HG03520 (cell line): ENCODE measurements at regions not wholly inside any gene's neighbourhood (a gene's known extent, or its start where the extent isn't known, plus 50 kb on each side); places are given as distances from the start of the nearest gene placed in this dataset.

Experiments used
- ATAC-seq: cut with Tn5 transposase; IDR thresholded peaks from one replicate; pipeline ENCODE4 v1.9.1; 2021; ENCODE audit warnings: mild to moderate bottlenecking, moderate library complexity; ENCODE audit not compliant: unreplicated experiment

DNA sequence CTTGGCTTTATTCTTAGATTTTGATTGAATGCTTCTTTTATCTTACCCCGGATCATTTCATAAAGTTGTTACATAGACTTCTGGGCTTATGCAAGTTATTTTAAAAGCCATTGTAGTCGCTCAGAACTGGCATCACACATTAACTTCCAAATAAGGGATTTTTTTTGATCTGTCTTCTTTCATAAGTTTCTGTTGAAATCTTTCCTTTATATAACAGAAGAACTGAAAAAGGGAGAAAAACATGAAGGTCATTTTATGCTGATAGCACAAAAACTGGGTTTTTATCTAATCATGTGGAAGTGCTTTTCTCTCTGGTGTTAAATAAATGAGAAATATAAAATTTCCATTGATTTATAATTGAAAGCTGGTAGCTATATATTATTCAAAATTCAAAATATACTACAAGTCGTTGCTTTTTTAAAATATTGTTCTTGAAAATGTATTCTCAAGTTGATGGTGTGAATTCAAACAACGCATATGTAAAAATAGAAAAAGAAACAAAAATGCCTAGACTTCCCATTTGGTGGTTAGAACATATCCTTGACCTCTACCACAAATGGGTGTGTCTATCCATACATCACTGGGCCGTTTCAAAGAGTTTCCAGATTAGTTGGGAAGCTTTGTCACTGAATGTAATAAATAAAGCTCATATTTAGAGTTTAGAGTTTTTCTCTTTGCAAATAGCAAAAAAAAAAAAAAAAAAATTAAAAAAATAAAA is 258.3 kb upstream of the ZPLD1 start:
- no peak for ATAC-seq

DNA sequence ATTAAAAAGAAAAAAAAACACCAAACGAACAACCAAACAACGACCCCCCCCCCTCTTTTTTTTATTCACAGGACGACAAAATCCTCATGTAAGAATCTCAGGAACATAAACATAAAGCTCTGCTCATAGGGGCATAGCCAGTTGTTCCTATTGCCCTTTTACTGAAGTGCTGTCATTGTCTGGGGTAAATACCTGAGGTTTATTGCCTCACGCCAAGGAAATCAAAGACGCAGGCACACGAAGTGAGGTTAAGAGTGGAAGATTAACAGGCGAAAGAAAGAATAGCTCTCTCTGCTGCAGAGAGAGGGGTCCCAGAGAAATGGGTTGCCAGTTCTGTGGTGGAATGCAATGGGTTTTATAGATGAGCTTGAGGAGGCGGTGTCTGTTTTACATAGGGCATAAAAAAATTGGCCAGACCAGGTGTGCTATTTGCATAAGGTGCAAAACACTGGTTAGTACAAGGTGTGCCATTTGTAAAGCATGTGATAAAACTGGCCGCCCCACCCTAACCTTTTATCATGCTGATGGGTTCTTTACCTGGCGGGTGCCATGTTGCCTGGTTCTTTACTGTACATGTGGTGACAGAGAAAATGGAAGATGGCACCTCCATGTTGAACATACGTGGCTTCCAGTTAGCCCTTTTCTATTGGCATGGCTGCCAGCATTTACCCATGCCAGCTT is 257.6 kb upstream of the ZPLD1 start:
- no peak for ATAC-seq

DNA sequence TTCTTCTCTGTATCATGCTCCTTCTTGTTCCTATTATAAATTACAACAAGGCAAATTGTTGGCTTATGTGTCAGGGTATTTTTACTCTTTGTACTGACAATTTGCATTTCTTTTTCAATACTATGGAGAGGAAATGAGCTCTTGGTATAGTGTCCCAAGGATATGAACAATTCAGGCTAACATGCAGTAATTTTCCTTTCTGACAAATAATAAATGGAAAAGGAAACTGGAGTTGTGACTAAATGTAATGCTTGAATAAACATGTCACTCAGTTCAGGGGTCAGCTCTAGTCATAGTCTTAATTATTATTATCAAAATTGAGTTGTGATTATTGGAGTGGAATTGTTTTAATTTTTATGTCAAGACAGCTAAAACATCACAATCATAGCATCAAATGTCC is 256.0 kb upstream of the ZPLD1 start:
- ATAC-seq, result no peak

DNA sequence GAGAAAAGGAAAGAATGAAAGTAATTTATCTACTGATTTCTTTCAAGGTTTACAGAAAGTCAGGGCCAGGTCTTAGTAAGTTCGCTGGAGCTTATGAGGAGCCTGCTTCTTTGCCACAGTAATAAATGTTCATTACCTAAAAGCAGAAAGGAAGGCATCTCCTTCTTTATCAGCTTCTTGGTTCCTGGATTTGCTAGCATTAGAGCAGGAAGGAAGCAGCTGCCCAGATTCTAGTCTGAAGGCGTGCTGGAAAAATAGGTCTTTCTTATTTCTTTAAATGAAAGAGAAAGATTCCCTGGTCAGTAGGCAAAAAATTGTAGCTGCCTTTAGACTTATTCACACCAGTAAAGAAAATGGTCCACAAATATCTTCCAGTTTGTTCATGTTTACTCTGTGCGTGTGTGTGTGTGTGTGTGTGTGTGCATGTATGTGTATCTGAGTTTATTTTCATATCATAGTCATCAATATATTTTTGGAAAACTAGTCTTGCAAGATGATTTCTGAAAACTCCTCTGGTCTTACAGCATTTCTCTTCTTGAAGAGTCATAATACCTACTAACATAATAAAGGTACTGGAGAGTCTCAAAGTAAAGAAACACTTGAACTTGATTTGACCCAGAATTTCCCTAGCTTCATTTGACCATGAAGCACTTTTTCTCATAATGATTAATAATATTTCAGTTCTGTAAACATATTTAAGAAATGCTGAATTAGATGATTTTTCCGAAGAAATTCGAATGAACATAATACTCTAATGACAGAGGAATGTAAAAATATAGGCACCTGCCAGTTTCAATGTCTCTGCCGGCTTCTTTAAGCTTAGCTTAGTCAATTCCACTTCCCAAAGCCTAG is 255.3 kb upstream of the ZPLD1 start:
- peak; percentile 45 for ATAC-seq

DNA sequence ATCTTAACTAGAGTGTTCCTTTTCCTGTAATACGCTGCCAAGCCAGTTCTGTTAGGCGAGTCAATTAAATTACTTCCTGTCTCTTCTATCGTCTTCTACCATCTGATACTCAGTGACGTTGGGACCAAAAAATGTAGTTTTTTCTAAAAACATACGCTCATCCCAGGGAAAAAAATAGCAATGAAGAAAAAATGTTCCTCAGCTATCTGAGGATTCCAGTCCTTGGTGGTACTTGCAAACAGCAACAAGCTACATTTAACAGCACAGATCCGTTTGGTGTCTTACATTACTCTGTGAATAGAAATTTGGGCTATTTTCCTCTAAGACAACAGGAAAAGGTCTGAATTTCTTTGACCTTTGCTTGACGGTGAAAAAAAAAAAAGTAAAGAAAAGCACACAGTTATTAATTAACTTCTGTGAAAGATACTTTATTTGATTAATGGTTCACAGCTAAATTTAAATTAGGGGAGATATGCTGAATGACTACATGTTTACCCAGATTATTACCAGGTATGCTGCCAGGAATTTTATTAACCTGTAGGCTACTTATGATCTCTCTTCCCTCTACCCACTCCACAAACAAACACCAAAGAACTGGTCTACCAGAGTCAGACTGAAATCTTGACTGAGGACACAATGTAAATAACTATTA is 254.4 kb upstream of the ZPLD1 start:
- ATAC-seq, result no peak

DNA sequence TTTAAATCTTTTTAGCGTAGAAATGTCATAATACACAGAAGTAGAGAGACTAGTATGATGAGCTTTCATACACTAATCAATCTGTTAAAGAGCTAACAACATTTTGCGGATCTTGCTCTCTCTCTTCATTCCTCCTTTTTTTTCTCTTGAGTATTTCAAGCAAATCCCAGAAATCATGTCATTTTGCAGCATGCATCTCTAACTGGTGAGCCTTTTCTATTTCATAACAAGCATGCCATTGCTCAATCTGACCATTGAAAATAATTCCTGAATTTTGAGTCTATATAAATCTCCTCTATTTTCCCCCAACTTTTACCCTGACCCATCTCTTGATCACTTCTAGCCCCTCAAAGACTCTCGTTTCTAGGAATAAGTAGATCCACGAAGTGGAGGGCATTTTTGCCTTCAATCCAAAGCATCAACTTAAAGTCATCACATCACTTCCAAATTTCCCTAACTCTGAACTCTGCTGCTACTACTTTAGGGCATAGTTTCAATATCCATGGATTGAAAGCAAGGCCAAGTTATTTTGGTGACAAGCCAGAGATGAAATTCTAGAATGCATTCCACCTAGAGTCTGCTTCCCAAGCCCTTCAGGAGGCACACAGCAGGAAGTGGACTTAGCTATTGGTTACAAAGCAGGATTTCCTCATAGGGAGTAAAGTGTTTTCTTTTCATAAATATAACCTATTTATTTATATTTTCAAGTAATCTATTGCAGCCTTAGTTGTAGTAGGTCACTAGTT is 253.5 kb upstream of the ZPLD1 start:
- no peak for ATAC-seq

DNA sequence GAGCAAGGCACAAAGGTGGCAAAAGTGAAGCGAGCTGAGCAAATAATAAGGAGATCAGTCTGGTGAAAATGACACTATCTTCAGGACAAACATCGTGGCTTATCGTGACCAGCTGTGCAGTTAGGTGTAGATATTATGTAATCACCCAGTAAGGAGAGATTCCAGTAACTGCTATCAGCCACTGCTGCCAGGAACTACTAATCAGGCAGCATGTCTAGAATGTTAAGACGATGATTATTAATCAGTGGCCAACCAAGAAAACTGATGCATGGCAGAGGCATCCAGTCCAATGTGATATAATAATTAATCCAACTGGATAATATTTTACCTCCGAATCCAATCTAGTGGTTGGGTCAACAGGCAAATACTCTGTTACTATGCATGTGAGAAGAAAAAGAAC is 252.7 kb upstream of the ZPLD1 start:
- ATAC-seq, result no peak

DNA sequence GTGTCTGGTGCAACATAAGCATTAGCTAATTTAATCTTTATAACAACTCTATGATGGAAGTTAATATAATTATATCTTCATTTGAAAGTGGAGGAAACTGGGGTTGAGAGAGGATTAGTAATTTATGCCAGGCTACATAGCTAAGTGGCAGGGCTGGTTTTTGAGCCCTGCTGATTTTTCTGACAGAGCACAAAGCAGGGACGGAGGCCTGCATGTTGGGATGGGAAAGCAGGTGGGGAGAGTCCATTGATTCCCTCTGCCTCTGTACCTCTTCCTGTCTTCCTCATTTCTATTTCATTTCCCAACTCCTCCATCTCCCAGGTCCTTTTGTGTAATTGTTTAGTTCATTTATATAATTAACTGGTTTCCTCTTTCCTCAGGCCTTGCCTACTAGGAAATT is 251.6 kb upstream of the ZPLD1 start:
- no peak for ATAC-seq

DNA sequence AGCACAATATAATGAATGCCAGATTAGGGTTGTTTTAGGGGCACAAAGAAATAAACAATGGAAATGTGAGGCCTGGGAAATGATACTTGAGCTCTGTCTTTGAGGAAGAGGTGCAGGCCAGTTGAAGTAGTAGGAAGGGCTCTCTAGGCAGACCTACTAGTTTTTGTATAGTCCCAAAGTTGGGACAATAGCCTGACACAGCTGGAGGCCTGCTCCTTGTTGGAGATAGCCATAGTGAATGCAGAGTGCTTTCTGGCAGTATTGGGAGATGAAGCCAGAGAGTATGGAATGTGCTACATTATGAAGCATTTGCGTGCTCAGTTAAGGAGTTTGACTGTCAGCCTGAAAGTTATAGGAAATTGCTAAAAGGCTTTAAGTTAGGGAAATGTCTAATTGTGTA is 251.2 kb upstream of the ZPLD1 start:
- ATAC-seq, result no peak

DNA sequence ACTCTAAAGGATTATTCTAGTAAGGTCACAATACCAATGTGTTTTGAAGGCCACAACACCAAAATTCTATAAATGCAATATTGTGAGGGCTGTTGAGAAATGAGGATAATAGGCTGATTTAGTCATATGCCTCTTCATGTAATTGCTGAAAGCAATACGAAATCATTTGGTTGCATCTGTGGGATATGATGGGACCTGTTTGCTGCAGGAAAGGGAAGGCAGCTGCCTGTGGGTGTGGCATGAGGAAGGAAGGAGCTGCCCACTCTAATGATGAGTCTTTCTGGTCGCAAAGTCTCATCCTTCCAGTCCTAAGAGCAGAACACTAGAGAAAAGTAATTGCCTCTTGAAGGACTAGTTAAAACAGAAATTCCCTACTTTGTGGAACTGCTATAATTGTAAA is 245.3 kb upstream of the ZPLD1 start:
- no peak for ATAC-seq

DNA sequence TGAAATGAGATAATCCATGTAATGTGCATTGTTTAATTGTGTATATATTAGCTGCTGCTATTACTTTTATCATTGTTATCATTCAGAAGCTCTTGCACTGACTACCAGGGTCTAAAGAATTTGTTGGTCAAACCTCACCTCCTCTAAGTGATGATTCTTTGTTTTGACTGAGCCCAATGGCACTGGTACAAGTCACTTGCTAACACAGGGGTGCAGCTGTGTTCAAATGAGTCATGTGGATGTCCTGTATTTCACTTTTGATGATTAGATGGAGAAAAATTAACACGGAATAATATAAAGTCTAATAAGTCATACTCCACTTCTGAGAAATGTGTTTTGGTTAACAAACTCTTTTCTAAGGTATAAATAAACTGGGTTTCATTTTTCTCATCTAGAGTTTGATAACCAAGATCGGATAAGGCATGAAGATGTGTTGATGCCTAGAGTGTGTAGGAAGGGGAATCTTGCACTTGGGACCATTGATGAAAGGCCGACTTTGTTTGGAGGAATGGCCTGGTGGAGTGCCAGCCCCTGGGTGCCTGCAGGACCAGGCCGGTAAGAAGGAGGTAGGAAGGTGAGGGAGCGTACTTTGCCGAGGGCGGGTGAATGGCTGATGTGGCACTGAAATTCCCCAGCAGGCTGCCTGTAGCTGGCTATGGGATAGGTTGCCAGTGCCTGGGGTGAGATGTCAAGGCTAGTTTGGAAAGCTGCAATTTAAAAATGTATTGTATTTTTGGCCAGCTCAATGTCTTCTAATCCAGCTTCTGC is 244.7 kb upstream of the ZPLD1 start:
- ATAC-seq, result no peak

DNA sequence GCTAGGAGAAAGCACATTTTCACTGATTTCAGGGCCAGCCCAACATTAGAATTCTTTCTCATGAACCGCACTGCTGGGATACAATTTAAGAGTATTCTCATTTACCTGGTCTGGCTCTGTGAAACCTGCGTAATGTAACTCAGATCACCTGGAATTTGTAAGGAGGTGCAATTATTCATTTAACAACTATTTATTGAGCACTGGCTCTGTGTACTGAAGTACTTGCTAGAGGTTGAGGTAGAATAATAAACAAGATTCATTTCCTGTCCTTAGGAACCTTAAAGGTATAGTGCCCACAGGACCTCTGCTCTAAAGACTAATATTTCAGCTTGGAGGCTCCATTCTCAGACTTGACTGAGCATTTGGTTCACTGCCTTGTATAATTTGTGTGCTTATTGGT is 242.2 kb upstream of the ZPLD1 start:
- ATAC-seq, result no peak

DNA sequence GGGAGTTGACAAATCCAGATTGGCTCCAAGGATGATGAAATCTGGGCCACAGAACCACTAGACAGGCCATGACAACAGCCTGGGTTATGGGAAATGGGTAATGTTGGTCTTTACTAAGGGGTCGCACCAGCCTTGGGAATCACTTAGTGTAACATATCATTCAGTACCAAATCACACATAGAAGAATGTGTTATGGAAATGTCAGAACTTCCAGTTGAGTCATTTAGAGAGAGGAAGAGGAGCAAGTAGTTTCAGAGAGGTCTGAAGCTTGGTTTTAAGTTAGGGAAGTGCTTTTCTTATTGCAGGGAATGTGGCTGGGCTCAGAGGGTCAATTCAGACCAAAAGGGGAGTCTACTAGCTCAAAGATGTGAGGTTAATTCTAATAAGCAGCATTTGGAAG is 241.6 kb upstream of the ZPLD1 start:
- no peak for ATAC-seq

DNA sequence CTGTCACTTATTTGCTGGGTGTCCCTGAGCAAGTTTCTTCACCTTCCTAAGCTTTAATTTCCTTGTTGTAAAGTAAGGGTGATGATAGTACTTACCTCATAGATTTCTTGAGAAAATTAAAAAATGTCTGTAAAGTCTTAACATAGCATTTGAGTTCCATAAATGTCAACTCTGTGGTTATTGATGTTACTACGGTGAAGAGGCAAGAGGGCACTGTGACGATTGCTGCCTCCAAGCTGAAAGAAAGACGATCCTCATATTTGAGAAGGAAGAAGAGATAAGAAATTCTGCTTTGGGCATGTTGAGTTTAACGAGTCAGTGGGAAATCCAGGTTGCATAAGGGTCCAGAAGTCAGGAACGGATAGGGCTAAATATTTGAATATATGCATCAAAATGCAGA is 240.8 kb upstream of the ZPLD1 start:
- ATAC-seq, result no peak

DNA sequence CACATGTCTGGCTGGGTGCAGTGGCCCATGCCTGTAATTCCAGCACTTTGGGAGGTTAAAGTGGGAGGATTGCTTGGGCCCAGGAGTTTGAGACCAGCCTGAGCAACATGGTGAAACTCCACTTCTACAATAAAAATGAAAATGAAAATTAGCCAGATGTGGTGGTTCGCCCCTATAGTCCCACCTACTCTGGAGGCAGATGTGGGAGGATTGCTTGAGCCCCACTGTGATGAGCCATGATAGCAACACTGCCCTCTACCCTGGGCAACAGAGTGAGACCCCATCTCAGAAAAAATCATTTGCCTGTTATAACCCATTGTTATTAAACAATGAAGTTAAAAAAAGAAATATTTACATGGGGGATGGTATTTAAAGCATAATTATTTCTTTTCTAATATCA is 240.1 kb upstream of the ZPLD1 start:
- ATAC-seq, result no peak

DNA sequence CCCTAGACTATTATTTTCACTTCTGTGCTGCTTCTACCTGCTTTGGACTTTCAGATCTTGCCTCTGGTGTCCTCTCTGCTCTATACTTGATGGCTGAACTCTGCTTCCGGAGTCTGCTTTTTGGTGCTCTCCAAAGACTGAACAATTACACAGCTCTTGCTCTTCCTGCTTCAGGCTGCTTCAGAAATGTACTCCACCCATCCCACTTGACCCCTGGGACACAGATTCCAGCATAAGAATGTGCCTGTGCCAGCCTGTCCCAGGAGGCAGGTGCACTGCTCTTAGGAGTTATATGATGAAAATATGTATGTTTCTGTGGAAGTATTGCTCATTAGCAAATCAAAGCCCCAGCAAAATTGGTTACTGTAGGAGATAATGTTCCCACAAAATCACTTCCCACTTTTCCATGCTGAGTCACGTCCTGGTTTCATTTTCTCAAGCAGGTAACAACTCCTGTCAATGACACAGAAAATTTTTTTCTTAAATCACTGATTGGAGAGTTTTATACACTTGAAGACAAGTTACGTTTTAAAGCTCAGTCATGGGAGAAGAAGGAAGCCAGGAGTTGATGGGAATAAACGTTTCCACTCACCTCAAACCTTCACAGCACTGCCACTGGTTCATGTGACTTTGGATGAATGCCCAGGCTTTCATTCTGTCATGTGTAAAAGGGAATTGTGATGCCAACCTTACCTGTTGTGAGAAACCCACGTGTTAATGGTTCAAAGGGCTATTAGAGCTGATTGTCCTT is 239.4 kb upstream of the ZPLD1 start:
- ATAC-seq, result no peak

DNA sequence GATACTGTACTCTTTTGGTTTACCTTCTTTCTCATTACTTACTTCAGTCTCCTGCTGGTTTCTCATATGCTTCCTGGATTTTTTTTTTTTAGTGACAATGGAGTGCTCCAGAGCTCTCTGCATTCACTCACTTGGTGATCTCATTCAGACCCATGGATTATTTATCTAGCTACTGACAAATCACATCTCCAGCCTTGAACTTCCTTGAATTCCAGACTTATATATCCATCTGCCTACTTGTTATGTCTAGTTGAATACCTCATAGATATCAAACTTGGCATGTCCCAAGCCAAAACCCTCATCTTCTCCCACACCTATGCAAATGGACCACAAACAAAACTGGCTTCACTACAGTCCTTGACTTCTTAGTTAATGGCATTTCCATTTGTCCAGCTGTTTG is 234.7 kb upstream of the ZPLD1 start:
- no peak for ATAC-seq

DNA sequence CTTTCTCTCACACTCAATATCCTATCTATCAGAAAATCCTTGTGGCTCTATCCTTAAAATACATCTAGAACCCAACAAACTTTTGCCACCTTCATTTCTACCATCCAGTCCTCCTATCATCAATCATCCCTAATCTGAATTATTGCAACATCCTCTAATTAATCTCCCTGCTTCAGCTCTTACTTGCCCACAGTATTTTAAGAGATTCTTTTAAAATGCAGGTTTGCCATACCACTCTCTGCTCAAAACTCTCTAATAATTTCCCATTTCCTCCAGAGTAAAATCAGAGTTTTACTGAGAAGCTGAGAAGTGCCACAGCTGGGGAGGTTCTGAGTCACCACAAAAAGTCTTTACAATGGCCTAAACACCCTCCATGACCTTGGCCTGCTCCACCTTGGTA is 234.3 kb upstream of the ZPLD1 start:
- no peak for ATAC-seq

DNA sequence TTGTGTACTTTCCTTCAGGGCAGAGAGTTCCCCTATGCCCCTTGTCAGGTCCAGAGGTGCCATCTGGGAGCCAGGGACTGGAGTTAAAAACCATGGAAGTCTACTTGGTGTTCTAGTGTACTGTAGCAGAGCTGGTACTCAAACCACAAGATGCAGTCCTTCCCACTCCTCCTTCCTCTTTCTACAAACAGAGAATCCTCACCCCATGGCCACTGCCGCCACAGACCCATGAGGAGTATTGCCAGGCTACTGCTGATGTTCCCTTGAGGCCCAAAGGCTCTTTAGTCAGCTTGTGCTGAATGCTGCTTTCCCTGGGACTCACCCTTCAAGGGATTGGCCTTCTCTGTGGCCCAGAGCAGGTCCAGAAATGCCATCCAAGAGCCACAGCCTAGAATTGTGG is 229.2 kb upstream of the ZPLD1 start:
- ATAC-seq, result no peak
